Thoracic aorta (tissue), 2 donors: ENCODE measurements at regions not wholly inside any gene's neighbourhood (a gene's known extent, or its start where the extent isn't known, plus 50 kb on each side); places are given as distances from the start of the nearest gene placed in this dataset.
"Not testable (repeated sequence)": the region's sequence is repeated elsewhere in the genome, so short reads cannot be mapped to it uniquely, and the experiment has no call there.

Experiments
- ATAC-seq: fragments of 150-250 bp; one replicate; pipeline ENCODE4 v1.8.0; 2017; ENCODE audit warnings: low read depth; ENCODE audit not compliant: insufficient number of reproducible peaks, low FRiP score
- DNase-seq: peaks from one replicate; pipeline ENCODE4 v3.0.0-alpha.2; 2020; ENCODE audit warnings: low spot score
- H3K27ac ChIP-seq, 2 donors: fragments of 200-600 bp; sonication (generic); 1 replicate in 1 of 2; 2 replicates in 1 of 2; pipeline ENCODE4 v1.5.1; 2016; ENCODE audit warnings: mild to moderate bottlenecking in 2 of 2, moderate library complexity in 2 of 2
- H3K27me3 ChIP-seq: fragments of 200-600 bp; sonication (generic); replicated peaks from 2 replicates; pipeline ENCODE4 v1.6.0; 2016; ENCODE audit warnings: mild to moderate bottlenecking; ENCODE audit not compliant: insufficient read depth
- H3K36me3 ChIP-seq: fragments of 200-600 bp; sonication (generic); one replicate; pipeline ENCODE4 v1.5.1; 2016
- H3K4me1 ChIP-seq, 2 donors: fragments of 200-600 bp; sonication (generic); 1 replicate in 1 of 2; 2 replicates in 1 of 2; pipeline versions ENCODE4 v1.5.1 to v1.6.0; 2016; ENCODE audit warnings: low read depth in 2 of 2, mild to moderate bottlenecking in 1 of 2; ENCODE audit not compliant: control insufficient read depth in 1 of 2
- H3K4me3 ChIP-seq: fragments of 200-600 bp; sonication (generic); 2 replicates; pipeline ENCODE4 v1.5.1; 2016; ENCODE audit warnings: mild to moderate bottlenecking
- H3K9me3 ChIP-seq: fragments of 200-600 bp; sonication (generic); 2 replicates; pipeline ENCODE4 v1.5.1; 2016

DNA sequence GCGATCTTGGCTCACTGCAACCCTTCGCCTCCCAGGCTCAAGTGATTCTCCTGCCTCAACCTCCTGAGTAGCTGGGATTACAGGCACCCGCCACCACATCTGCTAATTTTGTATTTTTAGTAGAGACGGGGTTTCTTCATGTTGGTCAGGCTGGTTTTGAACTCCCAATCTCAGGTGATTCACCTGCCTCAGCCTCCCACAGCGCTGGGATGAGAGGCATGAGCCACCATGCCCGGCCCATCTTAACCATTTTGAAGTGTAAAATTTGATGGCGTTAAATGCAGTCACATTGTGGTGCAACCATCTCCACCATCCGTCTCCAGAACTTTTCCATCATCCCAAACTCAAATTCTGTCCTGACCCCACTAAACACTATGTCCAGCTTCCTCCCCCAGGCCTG lies 61.8 kb upstream of the METTL9 start:
- DNase-seq, H3K9me3 ChIP-seq, ATAC-seq, H3K27me3 ChIP-seq, H3K36me3 ChIP-seq, H3K27ac ChIP-seq, H3K4me3 ChIP-seq: not testable (repeated sequence)
- peaks cover 12 to 24% of the 10 kb centered on the region in 2 donors for H3K4me1 ChIP-seq

DNA sequence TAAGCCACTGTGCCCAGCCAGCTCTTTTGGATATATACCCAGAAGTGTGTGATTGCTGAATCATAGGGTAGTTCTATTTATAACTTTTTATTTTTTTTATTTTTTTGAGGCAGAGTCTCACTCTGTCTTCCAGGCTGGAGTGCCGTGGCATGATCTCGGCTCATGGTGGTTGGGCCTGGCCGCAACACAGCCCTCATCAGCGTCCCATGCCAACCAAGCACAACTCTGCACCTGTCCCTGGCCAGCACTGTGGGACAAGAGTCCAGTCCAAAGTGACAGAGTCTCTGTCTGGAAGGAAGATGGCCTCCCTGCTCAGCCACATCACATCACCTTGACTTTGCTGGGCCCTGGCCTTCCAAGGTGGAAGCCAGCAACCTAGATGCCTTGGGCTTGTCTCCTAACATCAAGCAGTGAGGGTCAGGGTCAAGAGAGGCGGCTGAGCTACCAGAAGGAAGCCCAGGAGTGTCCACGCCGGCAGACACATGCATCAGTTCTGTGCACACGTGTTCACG lies 60.2 kb upstream of the METTL9 start:
- ATAC-seq = peak; percentile 57
- not testable (repeated sequence) for H3K27me3 ChIP-seq, H3K9me3 ChIP-seq, H3K36me3 ChIP-seq, DNase-seq
- Histone ChIP-seq H3K4me3 (peak overlapping the region; percentile 48), H3K27ac (peak overlapping the region; percentile 50 to 81), H3K4me1 (peaks cover 17 to 36% of the 10 kb centered on the region in 2 donors)

DNA sequence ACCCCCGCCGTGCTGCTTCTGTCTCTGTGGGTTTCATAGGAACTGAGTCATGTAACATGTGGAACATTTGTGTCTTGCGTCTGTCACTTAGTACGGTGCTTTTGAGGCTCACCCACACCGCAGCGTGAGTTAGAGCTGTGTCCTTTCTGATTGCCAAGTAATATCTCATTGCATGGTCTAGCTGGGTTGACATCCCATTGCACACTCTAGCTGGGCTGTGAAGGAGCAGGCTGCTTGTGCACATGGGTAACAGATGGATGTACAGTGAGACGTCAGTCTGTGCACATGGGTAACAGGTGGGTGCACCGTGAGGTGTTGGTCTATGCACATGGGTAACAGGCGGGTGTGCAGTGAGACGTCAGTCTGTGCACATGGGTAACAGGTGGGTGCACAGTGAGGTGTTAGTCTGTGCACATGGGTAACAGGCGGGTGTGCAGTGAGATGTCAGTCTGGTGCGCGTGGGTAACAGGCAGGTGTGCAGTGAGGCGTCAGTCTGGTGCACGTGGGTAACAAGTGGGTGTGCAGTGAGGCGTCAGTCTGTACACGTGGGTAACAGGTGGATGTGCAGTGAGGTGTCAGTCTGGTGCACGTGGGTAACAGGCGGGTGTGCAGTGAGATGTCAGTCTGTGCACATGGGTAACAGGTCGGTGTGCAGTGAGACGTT lies 58.5 kb upstream of the METTL9 start:
- peaks cover 17 to 36% of the 10 kb centered on the region in 2 donors for H3K4me1 ChIP-seq
- H3K27me3 ChIP-seq, H3K36me3 ChIP-seq, H3K9me3 ChIP-seq, ATAC-seq, H3K4me3 ChIP-seq, DNase-seq: not testable (repeated sequence)
- H3K27ac ChIP-seq = peak overlapping the region in 1 of 2 donors; percentile 18

DNA sequence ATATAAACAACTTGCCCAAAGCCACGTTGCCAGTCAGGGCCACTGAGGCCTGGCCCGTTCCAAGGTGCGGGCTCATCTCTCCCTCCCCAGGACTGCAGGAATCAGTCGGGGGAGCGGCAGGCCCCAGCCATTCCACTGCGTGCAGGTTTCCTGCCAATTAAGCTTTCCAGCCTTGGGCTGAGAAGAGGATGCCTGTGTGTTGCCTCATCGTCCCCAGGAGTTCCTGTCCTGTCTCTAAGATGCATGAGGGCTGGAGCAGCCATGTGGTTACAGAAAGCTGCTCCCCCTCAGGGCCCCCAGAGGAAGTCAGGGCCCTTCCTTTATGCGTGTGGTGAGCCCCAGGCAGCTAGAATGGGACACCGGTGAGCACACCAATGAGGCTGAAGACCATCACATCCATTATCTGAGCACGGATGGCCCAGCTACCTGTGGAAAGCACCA lies 57.7 kb upstream of the METTL9 start:
- not testable (repeated sequence) for H3K27me3 ChIP-seq, DNase-seq, ATAC-seq, H3K9me3 ChIP-seq, H3K36me3 ChIP-seq, H3K4me3 ChIP-seq
- Histone ChIP-seq H3K4me1 (peaks cover 17 to 36% of the 10 kb centered on the region in 2 donors), H3K27ac (peak overlapping the region; percentile 18 to 50)

DNA sequence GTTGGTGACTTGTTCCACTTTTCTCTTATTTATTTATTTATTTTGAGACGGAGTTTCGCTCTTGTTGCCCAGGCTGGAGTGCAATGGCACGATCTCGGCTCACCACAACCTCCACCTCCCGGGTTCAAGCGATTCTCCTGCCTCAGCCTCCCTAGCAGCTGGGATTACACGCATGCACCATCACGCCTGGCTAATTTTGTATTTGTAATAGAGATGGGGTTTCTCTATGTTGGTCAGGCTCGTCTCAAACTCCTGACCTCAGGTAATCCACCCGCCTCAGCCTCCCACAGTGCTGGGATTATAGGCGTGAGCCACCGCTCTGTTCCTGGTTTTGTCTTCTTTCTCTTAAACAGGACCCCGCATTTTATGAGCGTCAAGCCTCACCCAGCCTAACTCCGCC lies 57.3 kb upstream of the METTL9 start:
- H3K36me3 ChIP-seq, H3K9me3 ChIP-seq, H3K4me3 ChIP-seq, DNase-seq, ATAC-seq, H3K27me3 ChIP-seq: not testable (repeated sequence)
- H3K4me1 ChIP-seq = peaks cover 17 to 36% of the 10 kb centered on the region in 2 donors
- peak overlapping the region; percentile 47 to 82 for H3K27ac ChIP-seq

DNA sequence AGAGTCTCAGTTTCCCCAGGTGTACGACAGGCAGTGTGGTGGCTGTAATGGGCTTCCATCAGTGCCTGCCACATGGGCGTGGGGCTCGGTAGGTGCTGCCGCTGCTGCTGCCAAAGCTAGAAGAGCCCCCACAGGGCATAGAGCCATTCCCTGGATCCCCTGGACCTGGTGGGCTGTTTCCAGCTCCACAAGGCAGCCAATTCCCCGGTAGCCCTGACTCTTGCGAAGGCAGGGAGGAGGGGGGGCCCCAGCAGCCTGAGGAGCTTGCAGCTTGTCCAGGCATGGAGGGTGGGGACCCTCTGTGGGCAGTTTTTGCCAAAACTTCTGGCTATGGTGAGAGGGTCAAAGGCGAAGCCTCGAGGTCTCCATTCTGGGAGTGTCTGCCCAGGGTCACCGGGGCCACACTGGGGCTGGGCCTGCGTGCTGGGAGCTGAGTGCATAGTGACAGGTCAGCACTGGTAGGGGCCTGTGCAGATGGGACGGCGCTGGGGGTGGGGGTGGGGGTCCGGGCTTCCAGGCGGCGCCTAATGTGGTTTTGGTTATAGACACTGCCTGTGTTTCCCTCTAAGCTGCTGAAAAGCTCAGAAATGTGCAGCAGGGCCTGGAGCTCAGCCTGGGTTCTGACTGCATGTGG lies 56.8 kb upstream of the METTL9 start:
- not testable (repeated sequence) for H3K27me3 ChIP-seq, H3K4me3 ChIP-seq, DNase-seq, H3K9me3 ChIP-seq, H3K36me3 ChIP-seq, ATAC-seq
- Histone ChIP-seq H3K4me1 (peaks cover 17 to 36% of the 10 kb centered on the region in 2 donors), H3K27ac (peak overlapping the region; percentile 82 to 92)

DNA sequence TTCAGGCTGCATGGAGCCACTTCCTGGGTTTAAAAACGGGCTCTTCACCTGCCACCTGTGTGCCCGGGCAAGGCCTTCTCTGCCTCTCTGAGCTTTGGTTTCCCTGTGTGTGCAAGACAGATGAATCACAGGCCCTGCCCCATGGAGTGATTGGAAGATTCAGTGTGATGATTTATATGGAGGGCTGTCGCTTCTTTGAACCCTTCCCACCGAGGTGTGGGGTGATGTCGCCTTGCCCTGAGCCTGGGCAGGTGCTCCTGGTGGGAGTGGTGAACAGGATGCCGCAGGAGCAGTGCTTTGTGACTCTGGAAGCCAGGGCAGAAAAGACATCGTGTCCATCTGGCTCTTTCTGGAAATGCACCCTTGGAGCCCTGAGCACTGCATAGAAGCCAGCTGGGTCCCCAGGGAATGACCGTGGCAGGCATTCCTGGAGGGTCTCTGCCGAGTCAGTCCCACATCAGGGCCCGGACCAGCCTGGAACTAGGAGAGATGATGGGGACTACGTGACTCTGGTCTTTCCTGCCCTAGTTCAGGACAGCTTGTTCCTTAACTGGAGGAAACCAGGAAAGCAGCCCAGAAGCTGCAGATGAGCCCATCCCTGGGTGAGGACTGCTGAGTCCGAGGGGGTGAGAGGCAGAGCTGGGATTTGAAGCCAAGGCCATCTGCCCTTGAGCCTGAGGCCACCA lies 56.1 kb upstream of the METTL9 start:
- Histone ChIP-seq H3K4me1 (peaks cover 16 to 35% of the 10 kb centered on the region in 2 donors), H3K27ac (peak overlapping the region; percentile 82 to 92)
- peak; percentile 8 for ATAC-seq
- H3K27me3 ChIP-seq, H3K9me3 ChIP-seq, DNase-seq, H3K4me3 ChIP-seq, H3K36me3 ChIP-seq: not testable (repeated sequence)

DNA sequence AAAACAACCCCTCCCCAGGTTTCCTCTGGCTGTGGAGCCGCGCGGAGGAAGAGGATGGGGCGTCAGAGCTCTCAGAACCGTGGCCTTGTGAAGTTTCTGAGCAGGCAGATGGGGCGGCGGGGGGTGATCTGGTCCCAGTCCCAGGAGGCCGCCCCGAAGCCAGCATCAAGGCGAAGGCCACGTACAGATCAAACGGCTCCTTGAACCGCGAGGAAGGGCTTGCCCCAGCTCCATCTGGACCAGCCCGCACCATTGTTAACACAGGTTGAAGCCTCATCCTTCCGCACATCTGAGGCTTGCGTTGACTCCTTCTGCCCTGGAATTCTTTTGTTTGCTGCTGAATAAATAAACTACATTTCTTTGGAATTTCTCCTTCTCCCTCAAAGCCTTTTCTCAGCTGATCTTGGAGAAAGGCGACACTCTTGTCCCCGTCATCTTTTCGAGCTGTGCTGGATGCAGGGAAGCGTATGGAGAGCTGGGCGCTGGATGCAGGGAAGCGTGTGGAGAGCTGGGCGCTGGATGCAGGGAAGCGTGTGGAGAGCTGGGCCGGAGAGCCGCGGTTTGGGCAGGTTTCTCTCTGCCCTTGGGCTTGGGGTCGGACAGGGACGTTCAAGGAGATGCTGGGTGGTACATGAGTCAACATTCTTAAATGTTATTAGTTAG lies 53.6 kb upstream of the METTL9 start:
- not testable (repeated sequence) for ATAC-seq, H3K36me3 ChIP-seq, H3K9me3 ChIP-seq

DNA sequence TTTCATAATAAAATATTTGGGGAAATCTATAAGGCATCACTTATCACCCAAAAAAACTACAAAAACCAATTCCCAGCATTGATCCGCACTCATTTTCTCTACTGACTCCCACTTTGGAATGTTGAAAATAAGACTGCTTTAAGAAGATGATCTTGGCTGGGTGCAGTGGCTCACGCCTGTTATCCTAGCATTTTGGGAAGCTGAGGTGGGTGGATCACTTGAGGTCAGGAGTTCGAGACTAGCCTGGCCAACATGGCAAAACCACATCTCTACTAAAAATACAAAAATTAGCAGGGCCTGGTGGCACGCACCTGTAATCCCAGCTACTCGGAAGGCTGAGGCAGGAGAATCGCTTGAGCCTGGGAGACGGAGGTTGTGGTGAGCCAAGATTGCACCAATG lies 50.0 kb upstream of the METTL9 start:
- not testable (repeated sequence) for H3K27ac ChIP-seq, H3K27me3 ChIP-seq, H3K4me3 ChIP-seq, H3K9me3 ChIP-seq, H3K4me1 ChIP-seq, DNase-seq, H3K36me3 ChIP-seq, ATAC-seq

More for the DNA sequence above, 53.6 kb upstream of the METTL9 start:
- not testable (repeated sequence) for H3K27ac ChIP-seq, H3K4me3 ChIP-seq, DNase-seq, H3K27me3 ChIP-seq
- peaks cover 5 to 20% of the 10 kb centered on the region in 2 donors for H3K4me1 ChIP-seq
